ENCODE measurements at regions not wholly inside any gene's neighbourhood (a gene's known extent, or its start where the extent isn't known, plus 50 kb on each side); places are given as distances from the start of the nearest gene placed in this dataset.
"Not testable (repeated sequence)": the region's sequence is repeated elsewhere in the genome, so short reads cannot be mapped to it uniquely, and the experiment has no call there.

GRCh38 chr12:47349137-47350061 is 269.6 kb upstream of the AMIGO2 start:
- no peak for DNase-seq (ENCODE audit: insufficient read length, low spot score)
- FAIRE-seq = no peak
- TF ChIP-seq POLR2AphosphoS5 (IDR thresholded peaks at IDR 0.05; ENCODE audit: low read depth, low read length) = no peak
- TF ChIP-seq TAF1 (IDR thresholded peaks at IDR 0.05; ENCODE audit: low read depth, low read length) = no peak
- no peak for TF ChIP-seq SPI1 (IDR thresholded peaks at IDR 0.05; ENCODE audit: low read depth, low read length)
- no peak for TF ChIP-seq POU2F2 (IDR thresholded peaks at IDR 0.05; ENCODE audit: low read depth, low read length)
- TF ChIP-seq POLR2A (IDR thresholded peaks at IDR 0.05; ENCODE audit: low read depth, low read length) = no peak
- TF ChIP-seq PAX5 (IDR thresholded peaks at IDR 0.05; ENCODE audit: insufficient read depth, low read length, severe bottlenecking) = no peak

GRCh38 chr12:47348206-47348605 is 268.4 kb upstream of the AMIGO2 start:
- DNase-seq (ENCODE audit: insufficient read length, low spot score) (no peak), FAIRE-seq (no peak)
- TF ChIP-seq TAF1 (IDR thresholded peaks at IDR 0.05; ENCODE audit: low read depth, low read length) (no peak), POU2F2 (IDR thresholded peaks at IDR 0.05; ENCODE audit: low read depth, low read length) (no peak), POLR2AphosphoS5 (IDR thresholded peaks at IDR 0.05; ENCODE audit: low read depth, low read length) (no peak), PAX5 (IDR thresholded peaks at IDR 0.05; ENCODE audit: insufficient read depth, low read length, severe bottlenecking) (no peak), POLR2A (IDR thresholded peaks at IDR 0.05; ENCODE audit: low read depth, low read length) (no peak)

GRCh38 chr12:47346251-47347019 is 266.7 kb upstream of the AMIGO2 start:
- TF ChIP-seq POU2F2 (IDR thresholded peaks at IDR 0.05; ENCODE audit: low read depth, low read length) (no peak), POLR2AphosphoS5 (IDR thresholded peaks at IDR 0.05; ENCODE audit: low read depth, low read length) (no peak), PAX5 (IDR thresholded peaks at IDR 0.05; ENCODE audit: insufficient read depth, low read length, severe bottlenecking) (no peak), POLR2A (IDR thresholded peaks at IDR 0.05; ENCODE audit: low read depth, low read length) (no peak), SPI1 (IDR thresholded peaks at IDR 0.05; ENCODE audit: low read depth, low read length) (no peak), TAF1 (IDR thresholded peaks at IDR 0.05; ENCODE audit: low read depth, low read length) (no peak)
- FAIRE-seq (no peak), DNase-seq (ENCODE audit: insufficient read length, low spot score) (no peak)

GRCh38 chr12:47343684-47344567 is 264.2 kb upstream of the AMIGO2 start:
- TF ChIP-seq SPI1 (IDR thresholded peaks at IDR 0.05; ENCODE audit: low read depth, low read length) = no peak
- TF ChIP-seq POLR2AphosphoS5 (IDR thresholded peaks at IDR 0.05; ENCODE audit: low read depth, low read length) = no peak
- no peak for TF ChIP-seq POU2F2 (IDR thresholded peaks at IDR 0.05; ENCODE audit: low read depth, low read length)
- no peak for TF ChIP-seq POLR2A (IDR thresholded peaks at IDR 0.05; ENCODE audit: low read depth, low read length)
- TF ChIP-seq PAX5 (IDR thresholded peaks at IDR 0.05; ENCODE audit: insufficient read depth, low read length, severe bottlenecking) = no peak
- no peak for TF ChIP-seq TAF1 (IDR thresholded peaks at IDR 0.05; ENCODE audit: low read depth, low read length)
- DNase-seq (ENCODE audit: insufficient read length, low spot score) = no peak
- no peak for FAIRE-seq

GRCh38 chr12:47340411-47341015 is 260.8 kb upstream of the AMIGO2 start:
- no peak for DNase-seq (ENCODE audit: insufficient read length, low spot score)
- no peak for TF ChIP-seq TAF1 (IDR thresholded peaks at IDR 0.05; ENCODE audit: low read depth, low read length)
- TF ChIP-seq SPI1 (IDR thresholded peaks at IDR 0.05; ENCODE audit: low read depth, low read length) = no peak
- no peak for TF ChIP-seq POLR2AphosphoS5 (IDR thresholded peaks at IDR 0.05; ENCODE audit: low read depth, low read length)
- no peak for TF ChIP-seq POU2F2 (IDR thresholded peaks at IDR 0.05; ENCODE audit: low read depth, low read length)
- no peak for TF ChIP-seq PAX5 (IDR thresholded peaks at IDR 0.05; ENCODE audit: insufficient read depth, low read length, severe bottlenecking)
- no peak for TF ChIP-seq POLR2A (IDR thresholded peaks at IDR 0.05; ENCODE audit: low read depth, low read length)
- no peak for FAIRE-seq

- FAIRE-seq (no peak), DNase-seq (ENCODE audit: insufficient read length, low spot score) (no peak)
- no peak for TF ChIP-seq POLR2AphosphoS5 (IDR thresholded peaks at IDR 0.05; ENCODE audit: low read depth, low read length)
- no peak for TF ChIP-seq POLR2A (IDR thresholded peaks at IDR 0.05; ENCODE audit: low read depth, low read length)
Measured at GRCh38 chr12:47337581-47337980, 257.8 kb upstream of the AMIGO2 start.

- FAIRE-seq; DNase-seq (ENCODE audit: insufficient read length, low spot score): not testable (repeated sequence)
Measured at GRCh38 chr12:47333271-47333858, 253.6 kb upstream of the AMIGO2 start.

GRCh38 chr12:47328831-47329545 is 249.2 kb upstream of the AMIGO2 start:
- FAIRE-seq (no peak), DNase-seq (ENCODE audit: insufficient read length, low spot score) (no peak)
- TF ChIP-seq POLR2AphosphoS5 (IDR thresholded peaks at IDR 0.05; ENCODE audit: low read depth, low read length) = no peak
- no peak for TF ChIP-seq TAF1 (IDR thresholded peaks at IDR 0.05; ENCODE audit: low read depth, low read length)
- TF ChIP-seq SPI1 (IDR thresholded peaks at IDR 0.05; ENCODE audit: low read depth, low read length) = no peak
- no peak for TF ChIP-seq PAX5 (IDR thresholded peaks at IDR 0.05; ENCODE audit: insufficient read depth, low read length, severe bottlenecking)
- no peak for TF ChIP-seq POLR2A (IDR thresholded peaks at IDR 0.05; ENCODE audit: low read depth, low read length)
